GM18511 (cell line): ENCODE measurements at regions not wholly inside any gene's neighbourhood (a gene's known extent, or its start where the extent isn't known, plus 50 kb on each side); places are given as distances from the start of the nearest gene placed in this dataset.

Experiments used
- ATAC-seq: cut with Tn5 transposase; IDR thresholded peaks from one replicate; pipeline ENCODE4 v1.9.1; 2021; ENCODE audit warnings: mild to moderate bottlenecking, moderate library complexity; ENCODE audit not compliant: unreplicated experiment

GRCh38 chr1:87903242-87903641, 574.6 kb downstream of the LMO4 start:
- ATAC-seq: no peak

GRCh38 chr1:87904651-87905050, 576.0 kb downstream of the LMO4 start:
- no peak for ATAC-seq

GRCh38 chr1:87905651-87906050, 577.0 kb downstream of the LMO4 start:
- no peak for ATAC-seq

- ATAC-seq: no peak
Observed at GRCh38 chr1:87906078-87906477, 577.4 kb downstream of the LMO4 start.

GRCh38 chr1:87913361-87913760, 584.7 kb downstream of the LMO4 start:
- ATAC-seq: no peak

- no peak for ATAC-seq
Observed at GRCh38 chr1:87914396-87914795, 585.7 kb downstream of the LMO4 start.

GRCh38 chr1:87915771-87916170, 587.1 kb downstream of the LMO4 start:
- no peak for ATAC-seq

GRCh38 chr1:87916965-87917364, 588.3 kb downstream of the LMO4 start:
- no peak for ATAC-seq

GRCh38 chr1:87918398-87918797, 589.7 kb downstream of the LMO4 start:
- no peak for ATAC-seq

GRCh38 chr1:87922885-87923284, 594.2 kb downstream of the LMO4 start:
- no peak for ATAC-seq

- ATAC-seq: no peak
Observed at GRCh38 chr1:87926131-87926830, 597.6 kb downstream of the LMO4 start.

GRCh38 chr1:87926921-87927320, 598.2 kb downstream of the LMO4 start:
- no peak for ATAC-seq

GRCh38 chr1:87927391-87928280, 599.0 kb downstream of the LMO4 start:
- ATAC-seq: no peak

- ATAC-seq: no peak
Observed at GRCh38 chr1:87928623-87929022, 599.9 kb downstream of the LMO4 start.

GRCh38 chr1:87929906-87930305, 601.2 kb downstream of the LMO4 start:
- no peak for ATAC-seq

- no peak for ATAC-seq
Observed at GRCh38 chr1:87930796-87931195, 602.1 kb downstream of the LMO4 start.

GRCh38 chr1:87933171-87933570, 604.5 kb downstream of the LMO4 start:
- no peak for ATAC-seq

GRCh38 chr1:87935130-87935529, 606.5 kb downstream of the LMO4 start:
- no peak for ATAC-seq

- no peak for ATAC-seq
Observed at GRCh38 chr1:87937831-87938395, 609.2 kb downstream of the LMO4 start.

GRCh38 chr1:87938631-87939030, 610.0 kb downstream of the LMO4 start:
- ATAC-seq: no peak

GRCh38 chr1:87939444-87939843, 610.8 kb downstream of the LMO4 start:
- ATAC-seq: no peak

GRCh38 chr1:87940421-87940820, 611.7 kb downstream of the LMO4 start:
- no peak for ATAC-seq
